OCI-LY3 (cell line): ENCODE measurements at regions not wholly inside any gene's neighbourhood (a gene's known extent, or its start where the extent isn't known, plus 50 kb on each side); places are given as distances from the start of the nearest gene placed in this dataset.

Experiments
- EZH2phosphoT487 ChIP-seq: fragments of 200-600 bp; shearing (Covaris generic); IDR thresholded peaks from 2 replicates; pipeline ENCODE4 v1.6.1; 2018; ENCODE audit warnings: antibody characterized with exemption, mixed run types, low read depth
- TF ChIP-seq, protein P1 (sequence below): fragments of 200-600, 300-600 bp; sonication (generic); IDR thresholded peaks from 2 replicates; pipeline ENCODE4 v1.5.1; 2014; ENCODE audit warnings: antibody characterized with exemption, low read length, low read depth

DNA sequence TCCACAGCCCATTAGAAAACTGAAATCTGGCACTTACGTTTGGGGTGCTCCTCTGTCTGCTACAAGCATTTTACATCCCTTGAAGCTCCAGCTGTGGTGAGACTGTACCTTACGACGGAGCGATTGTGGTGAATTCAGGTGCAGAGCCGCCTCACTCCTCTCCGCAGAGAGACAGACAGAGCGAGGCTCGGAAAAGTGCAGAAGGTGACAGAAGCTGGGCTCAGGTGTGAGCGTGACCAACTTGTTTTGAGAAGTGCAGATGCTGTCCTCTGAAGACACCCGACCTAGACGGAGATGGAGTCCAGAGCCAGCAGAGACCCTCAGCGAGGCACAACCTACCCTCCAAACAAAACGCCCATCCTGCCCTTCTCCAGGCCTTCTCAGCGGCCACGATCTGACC is 196.5 kb downstream of the MED10 start:
- TF ChIP-seq, protein P1, sequence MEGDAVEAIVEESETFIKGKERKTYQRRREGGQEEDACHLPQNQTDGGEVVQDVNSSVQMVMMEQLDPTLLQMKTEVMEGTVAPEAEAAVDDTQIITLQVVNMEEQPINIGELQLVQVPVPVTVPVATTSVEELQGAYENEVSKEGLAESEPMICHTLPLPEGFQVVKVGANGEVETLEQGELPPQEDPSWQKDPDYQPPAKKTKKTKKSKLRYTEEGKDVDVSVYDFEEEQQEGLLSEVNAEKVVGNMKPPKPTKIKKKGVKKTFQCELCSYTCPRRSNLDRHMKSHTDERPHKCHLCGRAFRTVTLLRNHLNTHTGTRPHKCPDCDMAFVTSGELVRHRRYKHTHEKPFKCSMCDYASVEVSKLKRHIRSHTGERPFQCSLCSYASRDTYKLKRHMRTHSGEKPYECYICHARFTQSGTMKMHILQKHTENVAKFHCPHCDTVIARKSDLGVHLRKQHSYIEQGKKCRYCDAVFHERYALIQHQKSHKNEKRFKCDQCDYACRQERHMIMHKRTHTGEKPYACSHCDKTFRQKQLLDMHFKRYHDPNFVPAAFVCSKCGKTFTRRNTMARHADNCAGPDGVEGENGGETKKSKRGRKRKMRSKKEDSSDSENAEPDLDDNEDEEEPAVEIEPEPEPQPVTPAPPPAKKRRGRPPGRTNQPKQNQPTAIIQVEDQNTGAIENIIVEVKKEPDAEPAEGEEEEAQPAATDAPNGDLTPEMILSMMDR, result no peak
- no peak for TF ChIP-seq EZH2phosphoT487
